ENCODE measurements at regions not wholly inside any gene's neighbourhood (a gene's known extent, or its start where the extent isn't known, plus 50 kb on each side); places are given as distances from the start of the nearest gene placed in this dataset.
A peak's percentile ranks its signal among the peaks of the same experiment; 100 is the strongest.

- no peak overlapping the region for H3K4me3 ChIP-seq (ENCODE audit: low read length)
- DNase-seq (ENCODE audit: low read depth) = no peak
- no peak for TF ChIP-seq CTCF (conservative IDR thresholded peaks at IDR 0.05; ENCODE audit: low read depth, low read length)
Observed at GRCh38 chr6:105515054-105515453, 112.2 kb upstream of the PREP start.

GRCh38 chr6:105514306-105514705 is 111.4 kb upstream of the PREP start:
- H3K4me3 ChIP-seq (ENCODE audit: low read length) = no peak overlapping the region
- DNase-seq (ENCODE audit: low read depth) = no peak
- TF ChIP-seq CTCF (conservative IDR thresholded peaks at IDR 0.05; ENCODE audit: low read depth, low read length) = no peak

GRCh38 chr6:105511639-105512038 is 108.8 kb upstream of the PREP start:
- no peak overlapping the region for H3K4me3 ChIP-seq (ENCODE audit: low read length)
- TF ChIP-seq CTCF (conservative IDR thresholded peaks at IDR 0.05; ENCODE audit: low read depth, low read length) = no peak
- no peak for DNase-seq (ENCODE audit: low read depth)

- no peak for DNase-seq (ENCODE audit: low read depth)
- no peak for TF ChIP-seq CTCF (conservative IDR thresholded peaks at IDR 0.05; ENCODE audit: low read depth, low read length)
Observed at GRCh38 chr6:105510746-105511145, 107.9 kb upstream of the PREP start.

GRCh38 chr6:105509506-105510331 is 106.8 kb upstream of the PREP start:
- TF ChIP-seq CTCF (conservative IDR thresholded peaks at IDR 0.05; ENCODE audit: low read depth, low read length) = peak; percentile 28
- no peak for DNase-seq (ENCODE audit: low read depth)
- no peak overlapping the region for H3K4me3 ChIP-seq (ENCODE audit: low read length)

More at GRCh38 chr6:105510746-105511145, 107.9 kb upstream of the PREP start:
- H3K4me3 ChIP-seq (ENCODE audit: low read length) = no peak overlapping the region

GRCh38 chr6:105507811-105508210 is 104.9 kb upstream of the PREP start:
- DNase-seq (ENCODE audit: low read depth) = no peak
- H3K4me3 ChIP-seq (ENCODE audit: low read length) = no peak overlapping the region
- no peak for TF ChIP-seq CTCF (conservative IDR thresholded peaks at IDR 0.05; ENCODE audit: low read depth, low read length)

- no peak overlapping the region for H3K4me3 ChIP-seq (ENCODE audit: low read length)
- DNase-seq (ENCODE audit: low read depth) = no peak
- no peak for TF ChIP-seq CTCF (conservative IDR thresholded peaks at IDR 0.05; ENCODE audit: low read depth, low read length)
Observed at GRCh38 chr6:105504706-105505105, 101.8 kb upstream of the PREP start.
